Stomach (tissue), 4 donors: ENCODE measurements at regions not wholly inside any gene's neighbourhood (a gene's known extent, or its start where the extent isn't known, plus 50 kb on each side); places are given as distances from the start of the nearest gene placed in this dataset.

Experiments used
- CTCF ChIP-seq, 7 experiments: fragments of 450-650 bp in 4 of 7; fragments of 200-600 bp in 3 of 7; sonication (generic) in 3 of 7; IDR thresholded peaks; one replicate each; pipeline ENCODE4 v1.5.1; 2016 to 2019; ENCODE audit warnings: antibody characterized with exemption in 7 of 7, control low read depth in 2 of 7, mild to moderate bottlenecking in 1 of 7
- POLR2A ChIP-seq, 4 donors: fragments of 450-650 bp; IDR thresholded peaks; one replicate each; pipeline ENCODE4 v1.6.1; 2016; ENCODE audit warnings: antibody characterized with exemption in 4 of 4, control low read depth in 2 of 4, mild to moderate bottlenecking in 1 of 4, moderate library complexity in 1 of 4

GRCh38 chr12:115382681-115383080 lies 698.7 kb upstream of the TBX3 start:
- TF ChIP-seq CTCF (IDR thresholded peaks at IDR 0.05) (no peak), POLR2A (IDR thresholded peaks at IDR 0.05) (no peak)
